ENCODE measurements at regions not wholly inside any gene's neighbourhood (a gene's known extent, or its start where the extent isn't known, plus 50 kb on each side); places are given as distances from the start of the nearest gene placed in this dataset.

DNA sequence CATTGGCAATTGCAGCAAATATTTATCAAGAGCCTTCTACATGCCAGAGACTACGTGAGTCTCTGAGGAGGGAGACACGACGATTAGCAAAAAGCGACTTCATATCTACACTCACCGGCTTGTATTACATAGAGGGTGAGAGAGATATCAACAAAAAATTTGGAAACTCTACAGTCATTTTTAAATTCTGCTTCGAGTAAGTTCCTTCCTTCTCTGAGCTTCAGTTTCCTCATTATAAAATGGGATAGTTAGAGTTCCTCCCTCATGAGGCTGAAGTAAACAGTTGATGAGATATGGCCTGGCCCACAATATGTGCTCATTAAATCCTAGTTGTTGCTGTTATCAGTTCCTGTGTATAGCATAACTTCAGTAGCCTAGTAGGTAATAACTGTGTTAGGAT lies 64.1 kb upstream of the SIRPA start:
- 32 to 52% (median 41%) methylated on average over 6 of the region's 6 CpGs for WGBS, 4 donors

DNA sequence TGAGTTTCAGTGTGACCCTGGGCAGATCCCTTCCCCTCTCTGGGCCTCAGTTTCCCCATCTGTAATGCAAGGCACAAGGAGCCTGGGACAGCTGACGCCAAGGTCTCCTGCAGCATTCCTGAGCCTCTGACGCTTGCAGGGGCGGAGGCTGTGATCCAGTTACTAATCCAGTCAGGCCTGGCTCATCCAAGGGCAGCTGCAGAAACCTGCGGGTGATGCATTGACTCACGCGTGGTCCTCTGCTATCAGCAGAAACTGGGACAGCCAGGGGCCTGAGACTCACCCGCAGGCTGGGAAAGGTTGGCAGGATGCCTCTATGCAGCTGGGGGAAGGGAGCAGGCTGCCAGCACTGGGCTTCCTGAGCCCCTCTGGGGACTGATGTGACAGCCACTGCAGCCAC lies 65.0 kb upstream of the SIRPA start:
- Histone ChIP-seq H3K4me3 (no peak overlapping the region), H3K9me3 (no peaks in the 10 kb centered on the region), H3K27me3 (no peaks in the 10 kb centered on the region), H3K4me1 (peaks cover 0 to 64% (median 28%) of the 10 kb centered on the region in 12 donors), H3K27ac (peak overlapping the region in 11 of 12 donors; percentile 1 to 89 (median 64)), H3K36me3 (no peaks in the 10 kb centered on the region)
- ATAC-seq (peak; percentile 79 to 94 (median 92)), DNase-seq (peak; percentile 80 to 93 (median 86))
- 15 to 27% (median 22%) methylated on average over 5 to 7 of the region's 7 CpGs for WGBS, 4 donors
- intact Hi-C loops (cut with DNase I) = no loop called here
- TF ChIP-seq CTCF (IDR thresholded peaks at IDR 0.05) = no peak
- TF ChIP-seq POLR2A (IDR thresholded peaks at IDR 0.05) = no peak

More for the DNA sequence above, 64.1 kb upstream of the SIRPA start:
- Histone ChIP-seq H3K36me3 (no peaks in the 10 kb centered on the region), H3K4me3 (no peak overlapping the region), H3K27ac (peak overlapping the region in 8 of 12 donors; percentile 1 to 89 (median 69)), H3K27me3 (no peaks in the 10 kb centered on the region), H3K4me1 (peaks cover 0 to 56% (median 28%) of the 10 kb centered on the region in 12 donors), H3K9me3 (no peaks in the 10 kb centered on the region)
- TF ChIP-seq CTCF (IDR thresholded peaks at IDR 0.05) = no peak
- no peak for TF ChIP-seq POLR2A (IDR thresholded peaks at IDR 0.05)
- intact Hi-C loops (cut with DNase I) = no loop called here
- ATAC-seq (no peak), DNase-seq (no peak)

DNA sequence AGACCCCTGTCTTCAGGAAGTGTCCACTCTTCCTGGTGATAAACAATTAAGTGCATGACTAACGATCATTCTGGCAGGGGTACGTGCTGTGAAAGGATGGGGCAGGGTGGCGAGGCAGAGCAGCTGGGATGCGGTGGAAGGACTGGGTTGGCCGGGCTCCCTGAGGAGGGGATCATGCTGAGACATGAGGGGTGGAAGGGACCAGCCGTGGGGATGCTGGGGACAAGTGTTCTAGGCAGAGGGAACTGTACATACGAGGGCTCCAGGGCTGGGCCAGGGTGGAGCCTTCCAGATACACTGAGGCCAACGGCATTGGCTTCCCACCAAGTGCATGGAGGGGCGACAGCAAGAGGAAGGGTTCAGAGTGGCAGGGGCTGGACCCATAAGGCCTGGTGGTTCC lies 65.7 kb upstream of the SIRPA start:
- intact Hi-C loops (cut with DNase I) = no loop called here
- no peak overlapping the region for H3K4me3 ChIP-seq
- ATAC-seq (no peak), DNase-seq (no peak)
- no peaks in the 10 kb centered on the region for H3K27me3 ChIP-seq
- H3K27ac ChIP-seq = peak overlapping the region in 10 of 12 donors; percentile 1 to 89 (median 66)
- H3K4me1 ChIP-seq = peaks cover 0 to 71% (median 28%) of the 10 kb centered on the region in 12 donors
- TF ChIP-seq CTCF (IDR thresholded peaks at IDR 0.05) (no peak), POLR2A (IDR thresholded peaks at IDR 0.05) (no peak)
- no peaks in the 10 kb centered on the region for H3K9me3 ChIP-seq
- WGBS, 4 donors = 51 to 70% (median 59%) methylated on average over 9 of the region's 9 CpGs
- no peaks in the 10 kb centered on the region for H3K36me3 ChIP-seq

GRCh38 chr20:1828786-1829131 lies 66.4 kb upstream of the SIRPA start:
- no peak for TF ChIP-seq CTCF (IDR thresholded peaks at IDR 0.05)
- TF ChIP-seq POLR2A (IDR thresholded peaks at IDR 0.05) = no peak
- Histone ChIP-seq H3K4me3 (no peak overlapping the region), H3K27me3 (no peaks in the 10 kb centered on the region), H3K9me3 (peaks cover 0 to 6% (median 0%) of the 10 kb centered on the region in 12 donors), H3K36me3 (no peaks in the 10 kb centered on the region), H3K27ac (peak overlapping the region in 9 of 12 donors; percentile 3 to 92 (median 73)), H3K4me1 (peaks cover 0 to 78% (median 33%) of the 10 kb centered on the region in 12 donors)
- intact Hi-C loops (cut with DNase I) = no loop called here
- DNase-seq (no peak), ATAC-seq (no peak)
- WGBS, 4 donors = 62 to 72% (median 70%) methylated on average over 1 of the region's 1 CpG
